Mammary epithelial cell (primary cell): ENCODE measurements at regions not wholly inside any gene's neighbourhood (a gene's known extent, or its start where the extent isn't known, plus 50 kb on each side); places are given as distances from the start of the nearest gene placed in this dataset.

Experiments used
- EZH2 ChIP-seq: IDR thresholded peaks from 2 replicates; pipeline ENCODE4 v1.6.1; 2012; ENCODE audit warnings: low read length, inconsistent platforms, borderline replicate concordance
- TF ChIP-seq, protein P1 (sequence below), 2 donors: IDR thresholded peaks in 1 of 2; conservative IDR thresholded peaks in 1 of 2; 2 replicates each; pipeline ENCODE4 v1.5.1; 2011 to 2012; ENCODE audit warnings: inconsistent platforms in 2 of 2, low read length in 2 of 2, mild to moderate bottlenecking in 2 of 2, control low read depth in 1 of 2, low read depth in 1 of 2; ENCODE audit not compliant: insufficient read depth in 1 of 2; ENCODE audit errors: extremely low read depth in 1 of 2

DNA sequence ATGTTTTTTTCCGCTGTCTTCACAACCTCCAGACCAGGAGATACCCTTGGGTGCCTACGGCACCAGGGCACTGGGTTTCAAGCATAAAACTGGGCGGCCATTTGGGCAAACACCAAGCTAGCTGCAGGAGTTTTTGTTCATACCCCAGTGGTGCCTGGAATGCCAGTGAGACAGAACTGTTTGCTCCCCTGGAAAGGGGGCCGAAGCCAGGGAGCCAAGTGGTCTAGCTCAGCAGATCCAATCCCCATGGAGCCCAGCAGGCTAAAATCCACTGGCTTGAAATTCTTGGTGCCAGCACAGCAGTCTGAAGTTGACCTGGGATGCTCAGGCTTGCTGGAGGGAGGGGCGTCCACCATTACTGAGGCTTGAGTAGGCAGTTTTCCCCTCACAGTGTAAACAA lies 265.3 kb upstream of the ZEB2 start:
- TF ChIP-seq, protein P1, sequence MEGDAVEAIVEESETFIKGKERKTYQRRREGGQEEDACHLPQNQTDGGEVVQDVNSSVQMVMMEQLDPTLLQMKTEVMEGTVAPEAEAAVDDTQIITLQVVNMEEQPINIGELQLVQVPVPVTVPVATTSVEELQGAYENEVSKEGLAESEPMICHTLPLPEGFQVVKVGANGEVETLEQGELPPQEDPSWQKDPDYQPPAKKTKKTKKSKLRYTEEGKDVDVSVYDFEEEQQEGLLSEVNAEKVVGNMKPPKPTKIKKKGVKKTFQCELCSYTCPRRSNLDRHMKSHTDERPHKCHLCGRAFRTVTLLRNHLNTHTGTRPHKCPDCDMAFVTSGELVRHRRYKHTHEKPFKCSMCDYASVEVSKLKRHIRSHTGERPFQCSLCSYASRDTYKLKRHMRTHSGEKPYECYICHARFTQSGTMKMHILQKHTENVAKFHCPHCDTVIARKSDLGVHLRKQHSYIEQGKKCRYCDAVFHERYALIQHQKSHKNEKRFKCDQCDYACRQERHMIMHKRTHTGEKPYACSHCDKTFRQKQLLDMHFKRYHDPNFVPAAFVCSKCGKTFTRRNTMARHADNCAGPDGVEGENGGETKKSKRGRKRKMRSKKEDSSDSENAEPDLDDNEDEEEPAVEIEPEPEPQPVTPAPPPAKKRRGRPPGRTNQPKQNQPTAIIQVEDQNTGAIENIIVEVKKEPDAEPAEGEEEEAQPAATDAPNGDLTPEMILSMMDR (conservative IDR thresholded peaks at IDR 0.05 in 1 of 2, IDR thresholded peaks at IDR 0.05 in 1 of 2; ENCODE audit: extremely low read depth in 1 of 2, insufficient read depth in 1 of 2, low read depth in 1 of 2, low read length in 2 of 2), result no peak
- no peak for TF ChIP-seq EZH2
